Caco-2 (cell line): ENCODE measurements at regions not wholly inside any gene's neighbourhood (a gene's known extent, or its start where the extent isn't known, plus 50 kb on each side); places are given as distances from the start of the nearest gene placed in this dataset.

Source experiments
- BruUV-seq: library from RNA; stranded (reverse); fragments of 400-500 nt; replicated peaks from 2 replicates; lab custom pipeline; 2021; lab: Mats Ljungman, UMichigan
- CTCF ChIA-PET: fragments of 300-600 bp; sonication (Branson Sonifier 250); formaldehyde crosslinking; loops from one replicate; lab custom pipeline; 2022; ENCODE audit warnings: antibody characterized with exemption; lab: Charles Lee
- POLR2A ChIA-PET: fragments of 300-600 bp; sonication (Branson Sonifier 250); formaldehyde crosslinking; loops from one replicate; lab custom pipeline; 2022; ENCODE audit warnings: antibody characterized with exemption; lab: Charles Lee
- DNase-seq, 2 experiments: peaks; one replicate each; pipeline versions ENCODE4 v3.0.0 to v3.0.0-alpha.2; 2020 to 2022
- H3K27me3 ChIP-seq: replicated peaks from 2 replicates; pipeline ENCODE4 v1.6.0; 2011; ENCODE audit warnings: low read length; ENCODE audit not compliant: control insufficient read depth, insufficient read depth
- H3K36me3 ChIP-seq: 2 replicates; pipeline ENCODE4 v1.5.1; 2011; ENCODE audit warnings: low read length; ENCODE audit not compliant: control insufficient read depth, insufficient read depth
- H3K4me1 ChIP-seq: fragments of 250-450 bp; sonication (Bioruptor Pico); 2 replicates; pipeline ENCODE4 v1.5.1; 2020; ENCODE audit warnings: mild to moderate bottlenecking
- H3K4me3 ChIP-seq: 2 replicates; pipeline ENCODE4 v1.5.1; 2011; ENCODE audit warnings: low read depth, mild to moderate bottlenecking, control low read depth, low read length
- H3K9me3 ChIP-seq: fragments of 250-450 bp; sonication (Bioruptor Pico); 2 replicates; pipeline ENCODE4 v1.5.1; 2020; ENCODE audit warnings: mild to moderate bottlenecking, moderate library complexity
- H3K27ac Mint-ChIP-seq: one replicate; pipeline ENCODE4 v1.8.0; 2022; ENCODE audit warnings: mixed read lengths; ENCODE audit not compliant: unreplicated experiment
- H3K27me3 Mint-ChIP-seq: one replicate; pipeline ENCODE4 v1.8.0; 2022; ENCODE audit warnings: mixed read lengths; ENCODE audit not compliant: insufficient read depth, unreplicated experiment
- H3K36me3 Mint-ChIP-seq: one replicate; pipeline ENCODE4 v1.8.0; 2022; ENCODE audit warnings: mild to moderate bottlenecking, mixed read lengths; ENCODE audit not compliant: insufficient read depth, unreplicated experiment
- H3K4me1 Mint-ChIP-seq: one replicate; pipeline ENCODE4 v1.8.0; 2022; ENCODE audit warnings: low read depth, mixed read lengths; ENCODE audit not compliant: unreplicated experiment
- H3K4me3 Mint-ChIP-seq: one replicate; pipeline ENCODE4 v1.8.0; 2022; ENCODE audit warnings: mild to moderate bottlenecking, moderate library complexity, mixed read lengths; ENCODE audit not compliant: unreplicated experiment
- H3K9me3 Mint-ChIP-seq: one replicate; pipeline ENCODE4 v1.8.0; 2022; ENCODE audit warnings: mixed read lengths; ENCODE audit not compliant: unreplicated experiment
- intact Hi-C: fragments of 100-400 bp; cut with micrococcal nuclease; formaldehyde crosslinking; loops from one replicate; pipeline ENCODE4 v1.10.0; 2022; ENCODE audit not compliant: unreplicated experiment
- TF ChIP-seq, protein P1 (sequence below), 2 experiments: fragments of 200-600 bp in 1 of 2; IDR thresholded peaks; 1 replicate in 1 of 2; 2 replicates in 1 of 2; pipeline versions ENCODE4 v1.5.1 to v1.8.0; 2011 to 2022; ENCODE audit warnings: antibody characterized with exemption in 1 of 2, control low read depth in 1 of 2, inconsistent platforms in 1 of 2, low read depth in 1 of 2, low read length in 1 of 2, mild to moderate bottlenecking in 1 of 2, moderate library complexity in 1 of 2; ENCODE audit not compliant: insufficient read depth in 1 of 2, severe bottlenecking in 1 of 2, unreplicated experiment in 1 of 2

DNA sequence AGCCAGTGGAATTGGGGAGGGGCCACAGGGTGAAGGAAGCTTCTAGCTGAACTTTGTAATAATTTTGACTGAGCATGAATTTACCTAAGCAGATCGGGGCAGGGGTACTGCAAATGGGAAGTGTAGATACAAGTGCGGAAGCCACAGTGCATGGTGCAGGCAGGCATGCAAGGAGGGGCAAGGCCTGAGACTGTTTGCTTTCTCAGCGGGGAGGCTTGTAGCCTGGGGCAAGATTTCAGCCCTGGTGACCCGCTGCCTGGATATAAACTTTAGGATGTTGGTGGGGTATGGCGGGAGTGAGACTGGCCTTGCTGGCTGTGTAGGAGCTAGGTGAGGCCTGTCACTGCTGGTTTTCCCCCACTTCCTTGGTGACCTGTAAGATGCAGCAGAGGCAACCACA, 266.4 kb upstream of the PREP start:
- H3K4me3 Mint-ChIP-seq: no peak overlapping the region

DNA sequence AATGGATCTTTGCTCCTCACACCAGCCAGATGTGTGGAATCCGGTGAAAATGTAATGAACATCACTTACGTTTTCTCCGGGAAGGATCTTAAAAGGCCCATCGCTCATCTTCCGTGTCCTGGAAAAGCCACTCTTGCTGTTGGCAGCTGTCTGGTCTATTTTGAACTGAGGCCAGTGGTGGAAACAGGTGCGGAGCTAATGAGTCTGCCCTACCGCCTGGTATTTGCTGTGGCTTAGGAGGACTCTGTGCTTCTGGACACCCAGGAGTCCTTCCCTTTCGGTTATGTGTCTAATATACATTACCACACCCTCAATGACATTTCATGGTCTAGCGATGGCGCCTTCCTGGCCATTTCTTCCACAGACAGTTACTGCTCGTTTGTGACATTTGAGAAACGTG, 264.2 kb upstream of the PREP start:
- H3K36me3 ChIP-seq: no peaks in the 10 kb centered on the region
- Mint-ChIP-seq H3K4me1 (no peaks in the 10 kb centered on the region), H3K27ac (no peak overlapping the region), H3K4me3 (no peak overlapping the region), H3K36me3 (no peaks in the 10 kb centered on the region), H3K9me3 (peaks cover 9% of the 10 kb centered on the region), H3K27me3 (no peaks in the 10 kb centered on the region)
- TF ChIP-seq, protein P1, sequence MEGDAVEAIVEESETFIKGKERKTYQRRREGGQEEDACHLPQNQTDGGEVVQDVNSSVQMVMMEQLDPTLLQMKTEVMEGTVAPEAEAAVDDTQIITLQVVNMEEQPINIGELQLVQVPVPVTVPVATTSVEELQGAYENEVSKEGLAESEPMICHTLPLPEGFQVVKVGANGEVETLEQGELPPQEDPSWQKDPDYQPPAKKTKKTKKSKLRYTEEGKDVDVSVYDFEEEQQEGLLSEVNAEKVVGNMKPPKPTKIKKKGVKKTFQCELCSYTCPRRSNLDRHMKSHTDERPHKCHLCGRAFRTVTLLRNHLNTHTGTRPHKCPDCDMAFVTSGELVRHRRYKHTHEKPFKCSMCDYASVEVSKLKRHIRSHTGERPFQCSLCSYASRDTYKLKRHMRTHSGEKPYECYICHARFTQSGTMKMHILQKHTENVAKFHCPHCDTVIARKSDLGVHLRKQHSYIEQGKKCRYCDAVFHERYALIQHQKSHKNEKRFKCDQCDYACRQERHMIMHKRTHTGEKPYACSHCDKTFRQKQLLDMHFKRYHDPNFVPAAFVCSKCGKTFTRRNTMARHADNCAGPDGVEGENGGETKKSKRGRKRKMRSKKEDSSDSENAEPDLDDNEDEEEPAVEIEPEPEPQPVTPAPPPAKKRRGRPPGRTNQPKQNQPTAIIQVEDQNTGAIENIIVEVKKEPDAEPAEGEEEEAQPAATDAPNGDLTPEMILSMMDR (IDR thresholded peaks at IDR 0.05; ENCODE audit: insufficient read depth in 1 of 2, low read depth in 1 of 2, low read length in 1 of 2, severe bottlenecking in 1 of 2, unreplicated experiment in 1 of 2): no peak
- no peaks in the 10 kb centered on the region for H3K27me3 ChIP-seq
- H3K4me1 ChIP-seq: no peaks in the 10 kb centered on the region
- POLR2A ChIA-PET: no interaction called here
- intact Hi-C loops: no loop called here
- no peaks in the 10 kb centered on the region for H3K9me3 ChIP-seq
- DNase-seq: no peak
- CTCF ChIA-PET: no interaction called here
- no TSS peak for BruUV-seq
- H3K4me3 ChIP-seq: no peak overlapping the region

More for the DNA sequence above, 266.4 kb upstream of the PREP start:
- ChIA-PET CTCF (no interaction called here), POLR2A (no interaction called here)
- H3K36me3 Mint-ChIP-seq: no peaks in the 10 kb centered on the region
- no peaks in the 10 kb centered on the region for H3K4me1 ChIP-seq
- BruUV-seq: no TSS peak
- no peak for DNase-seq
- H3K27me3 Mint-ChIP-seq: no peaks in the 10 kb centered on the region
- no peak overlapping the region for H3K4me3 ChIP-seq
- intact Hi-C loops: no loop called here
- no peaks in the 10 kb centered on the region for H3K4me1 Mint-ChIP-seq
- H3K36me3 ChIP-seq: no peaks in the 10 kb centered on the region
- peaks cover 17% of the 10 kb centered on the region for H3K9me3 Mint-ChIP-seq
- H3K9me3 ChIP-seq: no peaks in the 10 kb centered on the region
- H3K27me3 ChIP-seq: no peaks in the 10 kb centered on the region
- TF ChIP-seq, protein P1 (IDR thresholded peaks at IDR 0.05; ENCODE audit: insufficient read depth in 1 of 2, low read depth in 1 of 2, low read length in 1 of 2, severe bottlenecking in 1 of 2, unreplicated experiment in 1 of 2): no peak
- no peak overlapping the region for H3K27ac Mint-ChIP-seq

DNA sequence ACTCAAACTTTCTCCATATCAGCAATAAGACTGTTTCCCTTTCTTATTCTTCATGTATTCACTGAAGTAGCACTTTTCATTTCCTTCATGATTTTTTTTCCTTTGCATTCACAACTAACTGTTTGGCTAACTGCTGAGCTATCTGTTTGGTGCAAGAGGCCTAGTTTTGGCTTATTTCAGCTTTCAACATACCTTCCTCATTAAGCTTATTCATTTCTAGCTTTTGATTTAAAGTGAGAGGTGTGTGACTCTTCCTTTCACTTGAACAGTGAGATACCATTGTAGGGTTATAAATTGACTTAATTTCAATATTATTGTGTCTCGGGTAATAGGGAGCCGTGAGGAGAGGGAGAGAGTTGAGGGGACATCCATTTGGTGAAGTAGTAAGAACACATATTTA, 262.0 kb upstream of the PREP start:
- no peak overlapping the region for H3K4me3 Mint-ChIP-seq
- BruUV-seq: no TSS peak
- Histone ChIP-seq H3K27me3 (no peaks in the 10 kb centered on the region), H3K9me3 (no peaks in the 10 kb centered on the region), H3K36me3 (no peaks in the 10 kb centered on the region), H3K4me3 (no peak overlapping the region), H3K4me1 (no peaks in the 10 kb centered on the region)
- TF ChIP-seq, protein P1 (IDR thresholded peaks at IDR 0.05; ENCODE audit: insufficient read depth in 1 of 2, low read depth in 1 of 2, low read length in 1 of 2, severe bottlenecking in 1 of 2, unreplicated experiment in 1 of 2): no peak
- peaks cover 3% of the 10 kb centered on the region for H3K27me3 Mint-ChIP-seq
- no peak overlapping the region for H3K27ac Mint-ChIP-seq
- no peaks in the 10 kb centered on the region for H3K36me3 Mint-ChIP-seq
- intact Hi-C loops: no loop called here
- no peak for DNase-seq
- ChIA-PET CTCF (no interaction called here), POLR2A (no interaction called here)
- no peaks in the 10 kb centered on the region for H3K9me3 Mint-ChIP-seq
- no peaks in the 10 kb centered on the region for H3K4me1 Mint-ChIP-seq
